ENCODE measurements at regions not wholly inside any gene's neighbourhood (a gene's known extent, or its start where the extent isn't known, plus 50 kb on each side); places are given as distances from the start of the nearest gene placed in this dataset.

DNA sequence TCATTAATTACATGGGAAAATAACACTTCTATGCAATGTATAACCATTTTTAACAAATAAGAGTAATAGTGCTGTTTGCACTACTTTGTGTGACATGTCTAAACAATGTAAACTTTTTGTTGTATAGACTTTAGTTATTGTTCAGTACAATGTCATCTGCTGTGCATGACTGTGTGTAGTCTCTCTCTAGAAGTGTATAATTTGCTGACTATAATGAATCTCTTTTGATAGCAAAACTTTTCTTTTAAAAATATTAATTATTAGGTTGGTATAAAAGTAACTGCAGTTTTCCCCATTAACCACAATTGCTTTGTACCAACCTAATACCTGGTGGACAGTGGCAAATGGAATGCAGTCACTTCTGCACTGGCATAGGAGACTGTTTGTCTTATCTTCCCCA lies 124.2 kb upstream of the SGK1 start:
- CTCF ChIA-PET: interaction anchor here (1.6 kb wide), 1 partner anchor 90 kb away, joined by 3 read pairs; no protein-coding TSS in a partner anchor
- POLR2A ChIA-PET: no interaction called here
- TF ChIP-seq, protein P1, sequence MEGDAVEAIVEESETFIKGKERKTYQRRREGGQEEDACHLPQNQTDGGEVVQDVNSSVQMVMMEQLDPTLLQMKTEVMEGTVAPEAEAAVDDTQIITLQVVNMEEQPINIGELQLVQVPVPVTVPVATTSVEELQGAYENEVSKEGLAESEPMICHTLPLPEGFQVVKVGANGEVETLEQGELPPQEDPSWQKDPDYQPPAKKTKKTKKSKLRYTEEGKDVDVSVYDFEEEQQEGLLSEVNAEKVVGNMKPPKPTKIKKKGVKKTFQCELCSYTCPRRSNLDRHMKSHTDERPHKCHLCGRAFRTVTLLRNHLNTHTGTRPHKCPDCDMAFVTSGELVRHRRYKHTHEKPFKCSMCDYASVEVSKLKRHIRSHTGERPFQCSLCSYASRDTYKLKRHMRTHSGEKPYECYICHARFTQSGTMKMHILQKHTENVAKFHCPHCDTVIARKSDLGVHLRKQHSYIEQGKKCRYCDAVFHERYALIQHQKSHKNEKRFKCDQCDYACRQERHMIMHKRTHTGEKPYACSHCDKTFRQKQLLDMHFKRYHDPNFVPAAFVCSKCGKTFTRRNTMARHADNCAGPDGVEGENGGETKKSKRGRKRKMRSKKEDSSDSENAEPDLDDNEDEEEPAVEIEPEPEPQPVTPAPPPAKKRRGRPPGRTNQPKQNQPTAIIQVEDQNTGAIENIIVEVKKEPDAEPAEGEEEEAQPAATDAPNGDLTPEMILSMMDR (IDR thresholded peaks at IDR 0.05; ENCODE audit: control extremely low read depth, extremely low read depth, low read depth, missing control alignments): no peak
- DNase-seq (ENCODE audit: extremely low spot score): no peak

DNA sequence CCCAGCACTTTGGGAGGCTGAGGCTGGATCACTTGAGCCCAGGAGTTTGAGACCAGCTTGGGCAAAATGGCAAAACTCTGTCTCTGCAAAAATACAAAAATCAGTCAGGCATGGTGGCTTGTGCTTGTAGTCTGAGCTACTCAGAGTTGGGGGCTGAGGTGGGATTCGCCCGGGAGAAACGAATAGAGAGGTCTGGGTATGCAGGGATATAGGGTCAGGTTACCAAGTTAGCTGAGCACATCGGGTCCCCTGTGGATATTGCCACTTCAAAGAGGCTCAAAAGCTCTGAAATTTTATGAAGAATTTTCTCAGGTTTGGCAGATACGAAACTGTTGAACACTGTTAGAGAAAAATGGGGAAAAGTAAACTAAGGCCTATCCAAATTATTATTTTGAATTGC lies 120.9 kb upstream of the SGK1 start:
- no peak for DNase-seq (ENCODE audit: extremely low spot score)
- ChIA-PET POLR2A (no interaction called here), CTCF (interaction anchor here (1.1 to 2.6 kb wide), 4 partner anchors 16 to 35 kb away, joined by 3 to 10 read pairs (median 4); no protein-coding TSS in a partner anchor)
- TF ChIP-seq, protein P1 (IDR thresholded peaks at IDR 0.05; ENCODE audit: control extremely low read depth, extremely low read depth, low read depth, missing control alignments): no peak

DNA sequence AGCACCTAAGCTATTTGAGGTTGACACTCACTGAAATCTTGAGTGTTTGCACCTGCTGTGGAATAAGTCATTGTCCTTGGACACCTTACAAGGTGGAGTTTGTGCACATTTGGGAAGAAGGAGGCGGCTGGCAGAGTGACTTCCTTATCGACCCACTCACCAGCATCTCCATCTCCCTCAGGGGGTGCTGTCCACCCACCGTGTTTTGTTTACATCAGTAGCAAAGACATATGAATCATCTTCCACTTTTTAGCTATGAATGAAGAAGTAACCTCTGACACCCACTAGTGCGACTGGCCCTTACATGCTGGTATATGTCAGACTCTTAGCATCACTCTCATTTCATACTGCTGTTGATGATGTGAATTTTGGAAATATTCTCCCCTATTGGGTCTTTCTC lies 119.5 kb upstream of the SGK1 start:
- CTCF ChIA-PET: interaction anchor here (0.8 to 2.8 kb wide), 9 partner anchors 11 to 204 kb away, joined by 3 to 10 read pairs (median 3); no protein-coding TSS in a partner anchor
- POLR2A ChIA-PET: no interaction called here
- TF ChIP-seq, protein P1 (IDR thresholded peaks at IDR 0.05; ENCODE audit: control extremely low read depth, extremely low read depth, low read depth, missing control alignments): peak; percentile 21
- DNase-seq (ENCODE audit: extremely low spot score): peak; percentile 38

DNA sequence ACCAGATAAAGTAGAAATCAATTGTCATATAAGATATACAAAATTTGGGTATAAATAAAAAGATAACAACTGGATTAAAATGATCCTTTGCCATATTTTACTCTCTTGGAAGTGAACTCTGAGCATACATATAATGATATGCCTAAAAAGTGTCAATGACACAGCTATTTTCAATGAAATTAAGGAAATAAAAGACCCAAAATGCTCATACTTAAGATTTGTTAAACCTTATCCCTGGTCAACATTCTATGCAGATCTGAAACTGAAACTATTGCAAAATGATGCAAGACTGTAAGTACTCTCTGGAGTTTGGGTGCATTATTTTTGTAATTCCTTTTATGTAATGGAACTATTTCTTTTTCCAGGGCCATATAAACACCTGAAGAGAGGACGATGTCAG lies 119.0 kb upstream of the SGK1 start:
- CTCF ChIA-PET: interaction anchor here (0.8 to 2.8 kb wide), 6 partner anchors 11 to 204 kb away, joined by 3 to 10 read pairs (median 4); no protein-coding TSS in a partner anchor
- POLR2A ChIA-PET: no interaction called here

DNA sequence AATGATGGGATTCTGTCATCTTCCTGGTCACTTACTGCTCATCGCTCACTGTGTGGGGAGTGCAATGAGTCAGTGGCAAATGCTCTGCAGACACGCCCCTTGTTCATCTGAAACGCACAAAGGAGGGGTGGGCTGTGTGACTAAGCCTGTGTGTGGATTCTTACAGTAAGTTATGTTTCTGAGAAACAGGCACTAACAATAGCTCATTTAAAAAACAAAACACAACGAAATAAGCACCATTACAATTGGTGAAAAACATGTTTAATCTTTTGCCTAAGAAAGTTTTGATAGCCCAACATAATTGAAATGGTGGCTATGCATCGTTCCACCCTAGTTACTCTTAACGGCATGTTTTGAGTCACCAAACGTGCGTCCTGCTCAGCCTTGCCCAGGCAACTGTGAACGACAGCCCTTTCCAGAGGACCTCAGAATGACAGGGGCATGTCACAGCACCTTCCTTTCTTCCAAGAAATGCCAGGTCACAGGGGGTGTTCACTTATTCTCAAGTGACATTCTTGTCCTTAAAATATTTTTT lies 118.4 kb upstream of the SGK1 start:
- CTCF ChIA-PET: interaction anchor here (1.0 to 2.8 kb wide), 3 partner anchors 14 to 141 kb away, joined by 3 to 9 read pairs (median 4); no protein-coding TSS in a partner anchor

More for the DNA sequence above, 119.0 kb upstream of the SGK1 start:
- no peak for DNase-seq (ENCODE audit: extremely low spot score)
- TF ChIP-seq, protein P1 (IDR thresholded peaks at IDR 0.05; ENCODE audit: control extremely low read depth, extremely low read depth, low read depth, missing control alignments): no peak

DNA sequence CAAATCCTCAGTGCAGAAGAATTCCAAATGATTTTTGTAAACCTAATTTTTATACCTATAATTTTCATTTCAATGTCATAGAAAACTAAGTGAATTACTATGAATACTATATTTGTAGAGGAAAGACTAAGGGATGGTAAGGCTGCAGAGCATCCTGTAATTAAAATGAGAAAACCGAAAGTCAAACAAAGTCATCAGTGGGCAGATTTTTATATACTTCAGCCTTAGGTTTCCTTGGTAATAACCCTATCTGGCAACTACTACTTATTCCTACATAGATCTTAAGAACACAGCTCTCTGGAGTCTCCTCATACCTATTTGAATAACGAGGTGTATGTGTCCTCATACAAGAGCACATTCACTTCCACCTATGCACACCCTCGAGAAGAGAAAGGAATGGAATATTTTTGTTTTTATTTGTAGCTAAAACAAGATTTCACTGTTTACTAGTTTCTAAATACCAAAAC lies 117.9 kb upstream of the SGK1 start:
- TF ChIP-seq, protein P1 (IDR thresholded peaks at IDR 0.05; ENCODE audit: control extremely low read depth, extremely low read depth, low read depth, missing control alignments): no peak
- DNase-seq (ENCODE audit: extremely low spot score): no peak
- POLR2A ChIA-PET: interaction anchor here (0.6 kb wide), 1 partner anchor 50 kb away, joined by 7 read pairs; no protein-coding TSS in a partner anchor
- CTCF ChIA-PET: interaction anchor here (1.0 to 2.8 kb wide), 2 partner anchors 15 to 16 kb away, joined by 4 to 9 read pairs; no protein-coding TSS in a partner anchor

More for the DNA sequence above, 118.4 kb upstream of the SGK1 start:
- DNase-seq (ENCODE audit: extremely low spot score): peak; percentile 61
- TF ChIP-seq, protein P1 (IDR thresholded peaks at IDR 0.05; ENCODE audit: control extremely low read depth, extremely low read depth, low read depth, missing control alignments): no peak
- POLR2A ChIA-PET: interaction anchor here (0.6 kb wide), 1 partner anchor 50 kb away, joined by 7 read pairs; no protein-coding TSS in a partner anchor
